SK-N-SH treated with all-trans-retinoic acid at 6 μM for 48 hours (cell line): ENCODE measurements at regions not wholly inside any gene's neighbourhood (a gene's known extent, or its start where the extent isn't known, plus 50 kb on each side); places are given as distances from the start of the nearest gene placed in this dataset.

Source experiments
- ATAC-seq: fragments of 200-7000 bp; cut with Tn5 transposase; 3 replicates; pipeline ENCODE4 v1.9.1; 2020; ENCODE audit warnings: mild to moderate bottlenecking, moderate library complexity
- ARNTL ChIP-seq: fragments of 450-650 bp; formaldehyde crosslinking; IDR thresholded peaks from 2 replicates; pipeline ENCODE4 v1.5.0; 2020; ENCODE audit warnings: low read depth, mild to moderate bottlenecking, moderate library complexity, borderline replicate concordance
- BACH2 ChIP-seq: fragments of 250-450 bp; sonication (Bioruptor Pico); IDR thresholded peaks from 2 replicates; pipeline ENCODE4 v1.9.0; 2021; ENCODE audit warnings: mild to moderate bottlenecking, borderline replicate concordance
- CREB5 ChIP-seq: fragments of 250-450 bp; sonication (Bioruptor Pico); IDR thresholded peaks from 2 replicates; pipeline ENCODE4 v1.5.1; 2020; ENCODE audit warnings: low read depth, mild to moderate bottlenecking, moderate library complexity
- CSDC2 ChIP-seq: fragments of 250-450 bp; sonication (Bioruptor Pico); IDR thresholded peaks from 2 replicates; pipeline ENCODE4 v1.5.0; 2020; ENCODE audit warnings: mild to moderate bottlenecking, moderate library complexity
- CSRNP3 ChIP-seq: fragments of 250-450 bp; sonication (Bioruptor Pico); IDR thresholded peaks from 2 replicates; pipeline ENCODE4 v1.5.1; 2021; ENCODE audit warnings: mild to moderate bottlenecking, moderate library complexity
- ESRRG ChIP-seq: fragments of 250-450 bp; sonication (Bioruptor Pico); IDR thresholded peaks from 2 replicates; pipeline ENCODE4 v1.6.1; 2021; ENCODE audit warnings: mild to moderate bottlenecking
- ISL1 ChIP-seq: fragments of 250-450 bp; sonication (Bioruptor Pico); IDR thresholded peaks from 2 replicates; pipeline ENCODE4 v2.1.2; 2022; ENCODE audit warnings: mild to moderate bottlenecking, moderate library complexity
- OSR1 ChIP-seq: fragments of 250-450 bp; sonication (Bioruptor Pico); IDR thresholded peaks from 2 replicates; pipeline ENCODE4 v1.8.0; 2022; ENCODE audit warnings: moderate library complexity, mild to moderate bottlenecking, inconsistent platforms
- PATZ1 ChIP-seq: fragments of 250-450 bp; sonication (Bioruptor Pico); IDR thresholded peaks from 2 replicates; pipeline ENCODE4 v1.8.0; 2020; ENCODE audit warnings: mild to moderate bottlenecking, moderate library complexity, borderline replicate concordance
- POU6F1 ChIP-seq: fragments of 250-450 bp; sonication (Bioruptor Pico); IDR thresholded peaks from 2 replicates; pipeline ENCODE4 v1.8.0; 2021; ENCODE audit warnings: low read depth, mild to moderate bottlenecking, moderate library complexity, borderline replicate concordance
- PPARA ChIP-seq: fragments of 250-450 bp; sonication (Bioruptor Pico); IDR thresholded peaks from 2 replicates; pipeline ENCODE4 v1.5.0; 2020; ENCODE audit warnings: mild to moderate bottlenecking, borderline replicate concordance
- RARB ChIP-seq: fragments of 250-450 bp; sonication (Bioruptor Pico); IDR thresholded peaks from 2 replicates; pipeline ENCODE4 v1.8.0; 2021; ENCODE audit warnings: mild to moderate bottlenecking, moderate library complexity
- SNAI2 ChIP-seq: fragments of 250-450 bp; sonication (Bioruptor Pico); IDR thresholded peaks from 2 replicates; pipeline ENCODE4 v1.5.0; 2020; ENCODE audit warnings: mild to moderate bottlenecking, moderate library complexity
- TCF4 ChIP-seq: fragments of 250-450 bp; sonication (Bioruptor Pico); IDR thresholded peaks from 2 replicates; pipeline ENCODE4 v1.8.0; 2021; ENCODE audit warnings: mild to moderate bottlenecking, moderate library complexity, borderline replicate concordance
- TOX ChIP-seq: fragments of 250-450 bp; sonication (Bioruptor Pico); IDR thresholded peaks from 2 replicates; pipeline ENCODE4 v1.8.0; 2021; ENCODE audit warnings: mild to moderate bottlenecking, moderate library complexity, borderline replicate concordance
- TSHZ2 ChIP-seq: fragments of 250-450 bp; sonication (Bioruptor Pico); IDR thresholded peaks from 2 replicates; pipeline ENCODE4 v1.5.0; 2020; ENCODE audit warnings: mild to moderate bottlenecking, moderate library complexity
- ZC3H10 ChIP-seq: fragments of 250-450 bp; sonication (Bioruptor Pico); IDR thresholded peaks from 2 replicates; pipeline ENCODE4 v1.5.1; 2021; ENCODE audit warnings: mild to moderate bottlenecking, moderate library complexity
- ZFP3 ChIP-seq: fragments of 250-450 bp; sonication (Bioruptor Pico); IDR thresholded peaks from 2 replicates; pipeline ENCODE4 v1.5.0; 2020; ENCODE audit warnings: mild to moderate bottlenecking, moderate library complexity
- ZFP30 ChIP-seq: fragments of 450-650 bp; formaldehyde crosslinking; IDR thresholded peaks from 2 replicates; pipeline ENCODE4 v1.5.0; 2022; ENCODE audit warnings: mild to moderate bottlenecking, moderate library complexity
- ZNF565 ChIP-seq: fragments of 450-650 bp; formaldehyde crosslinking; conservative IDR thresholded peaks from 2 replicates; pipeline ENCODE4 v1.5.0; 2020; ENCODE audit warnings: low read depth, mild to moderate bottlenecking, moderate library complexity
- ZNF70 ChIP-seq: fragments of 450-650 bp; formaldehyde crosslinking; IDR thresholded peaks from 2 replicates; pipeline ENCODE4 v1.5.0; 2020; ENCODE audit warnings: mild to moderate bottlenecking, moderate library complexity
- ZNF8 ChIP-seq: fragments of 450-650 bp; formaldehyde crosslinking; IDR thresholded peaks from 2 replicates; pipeline ENCODE4 v1.5.0; 2020; ENCODE audit warnings: mild to moderate bottlenecking, moderate library complexity

- ATAC-seq: no peak
- TF ChIP-seq ESRRG (no peak), ZC3H10 (CRISPR knock-in tag) (no peak), TSHZ2 (CRISPR knock-in tag) (no peak), ZNF565 (CRISPR knock-in tag) (no peak), PATZ1 (CRISPR knock-in tag) (no peak), ARNTL (CRISPR knock-in tag) (no peak), ZNF8 (no peak), CSDC2 (CRISPR knock-in tag) (no peak), RARB (no peak), CREB5 (CRISPR knock-in tag) (no peak), ZFP30 (CRISPR knock-in tag) (no peak), BACH2 (no peak), OSR1 (no peak), TOX (CRISPR knock-in tag) (no peak), ZNF70 (CRISPR knock-in tag) (no peak), PPARA (CRISPR knock-in tag) (no peak), POU6F1 (CRISPR knock-in tag) (no peak), TCF4 (CRISPR knock-in tag) (no peak), ZFP3 (no peak)
Observed at GRCh38 chr4:59517007-59517406, 1683.1 kb upstream of the ADGRL3 start.

GRCh38 chr4:59518005-59518823 lies 1681.9 kb upstream of the ADGRL3 start:
- no peak for ATAC-seq
- TF ChIP-seq RARB (no peak), TSHZ2 (CRISPR knock-in tag) (no peak), CSRNP3 (CRISPR knock-in tag) (no peak), ISL1 (CRISPR knock-in tag) (no peak), CREB5 (CRISPR knock-in tag) (no peak), ZFP3 (no peak), ZFP30 (CRISPR knock-in tag) (no peak), ZNF565 (CRISPR knock-in tag) (no peak), SNAI2 (no peak)
